Natural killer cell treated with Interleukin-12 subunit alpha and Interleukin-12 subunit beta and Interleukin-15 and Interleukin-18, amount 100 ng/mL, for 72 hours (primary cell): ENCODE measurements at regions not wholly inside any gene's neighbourhood (a gene's known extent, or its start where the extent isn't known, plus 50 kb on each side); places are given as distances from the start of the nearest gene placed in this dataset.
"Not testable (repeated sequence)": the region's sequence is repeated elsewhere in the genome, so short reads cannot be mapped to it uniquely, and the experiment has no call there.

Experiments
- ATAC-seq, 2 donors: fragments of 150-1000 bp; cut with Tn5 transposase in 1 of 2; sonication (Bioruptor Pico), chemical (Tn5 transposase) in 1 of 2; 2 replicates each; pipeline ENCODE4 v1.10.0; 2021
- DNase-seq: peaks from one replicate; pipeline ENCODE4 v3.0.0; 2022; ENCODE audit warnings: low spot score
- H3K27ac Mint-ChIP-seq, 2 donors: 1 replicate in 1 of 2; 2 replicates in 1 of 2; pipeline ENCODE4 v1.8.0; 2022; ENCODE audit warnings: mixed read lengths in 2 of 2, mild to moderate bottlenecking in 1 of 2, moderate library complexity in 1 of 2
- H3K27me3 Mint-ChIP-seq, 2 donors: 1 replicate in 1 of 2; 2 replicates in 1 of 2; pipeline ENCODE4 v1.8.0; 2022; ENCODE audit warnings: mixed read lengths in 2 of 2
- H3K36me3 Mint-ChIP-seq: one replicate; pipeline ENCODE4 v1.8.0; 2022; ENCODE audit warnings: mixed read lengths
- H3K4me1 Mint-ChIP-seq, 2 donors: 1 replicate in 1 of 2; 2 replicates in 1 of 2; pipeline ENCODE4 v1.8.0; 2022; ENCODE audit warnings: low read depth in 2 of 2, mixed read lengths in 2 of 2, mild to moderate bottlenecking in 1 of 2
- H3K4me3 Mint-ChIP-seq: one replicate; pipeline ENCODE4 v1.8.0; 2022; ENCODE audit warnings: mixed read lengths
- H3K9me3 Mint-ChIP-seq: 2 replicates; pipeline ENCODE4 v1.8.0; 2022; ENCODE audit warnings: mixed read lengths

GRCh38 chr6:81948196-81948595, 195.7 kb upstream of the TENT5A start:
- not testable (repeated sequence) for ATAC-seq, H3K4me1 Mint-ChIP-seq, H3K27me3 Mint-ChIP-seq, H3K4me3 Mint-ChIP-seq, DNase-seq, H3K36me3 Mint-ChIP-seq, H3K9me3 Mint-ChIP-seq, H3K27ac Mint-ChIP-seq

GRCh38 chr6:81944661-81945060, 192.2 kb upstream of the TENT5A start:
- no peaks in the 10 kb centered on the region for H3K27me3 Mint-ChIP-seq
- peaks cover 8% of the 10 kb centered on the region for H3K9me3 Mint-ChIP-seq
- no peak overlapping the region for H3K27ac Mint-ChIP-seq
- ATAC-seq = no peak
- no peak for DNase-seq
- no peaks in the 10 kb centered on the region for H3K4me1 Mint-ChIP-seq
- no peak overlapping the region for H3K4me3 Mint-ChIP-seq
- no peaks in the 10 kb centered on the region for H3K36me3 Mint-ChIP-seq

- H3K4me3 Mint-ChIP-seq, DNase-seq, ATAC-seq, H3K9me3 Mint-ChIP-seq, H3K4me1 Mint-ChIP-seq, H3K27me3 Mint-ChIP-seq, H3K27ac Mint-ChIP-seq, H3K36me3 Mint-ChIP-seq: not testable (repeated sequence)
Observed at GRCh38 chr6:81942842-81943241, 190.4 kb upstream of the TENT5A start.

DNA sequence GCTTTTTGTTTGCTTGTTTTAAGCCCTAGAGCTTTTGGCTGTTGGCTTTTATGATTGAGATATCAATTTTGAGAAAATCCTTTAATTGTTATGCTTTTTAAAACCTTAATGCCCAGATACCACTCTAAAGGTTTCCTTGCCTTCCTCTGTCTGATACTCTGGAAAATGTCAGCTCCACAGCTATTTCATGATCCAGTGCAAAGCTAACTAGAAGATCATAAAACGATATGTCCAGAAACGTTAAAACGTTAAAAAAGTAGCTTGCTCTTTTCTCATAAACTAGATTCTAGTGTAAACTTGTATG, 189.5 kb upstream of the TENT5A start:
- DNase-seq (no peak), ATAC-seq (no peak)
- Mint-ChIP-seq H3K9me3 (peaks cover 7% of the 10 kb centered on the region), H3K36me3 (no peaks in the 10 kb centered on the region), H3K4me1 (no peaks in the 10 kb centered on the region), H3K27me3 (no peaks in the 10 kb centered on the region), H3K4me3 (no peak overlapping the region), H3K27ac (no peak overlapping the region)

- ATAC-seq = no peak
- H3K36me3 Mint-ChIP-seq = no peaks in the 10 kb centered on the region
- no peak for DNase-seq
- H3K4me1 Mint-ChIP-seq = no peaks in the 10 kb centered on the region
- no peak overlapping the region for H3K27ac Mint-ChIP-seq
- peaks cover 9% of the 10 kb centered on the region for H3K9me3 Mint-ChIP-seq
- no peaks in the 10 kb centered on the region for H3K27me3 Mint-ChIP-seq
- H3K4me3 Mint-ChIP-seq = no peak overlapping the region
Observed at GRCh38 chr6:81940451-81940985, 188.0 kb upstream of the TENT5A start.

GRCh38 chr6:81939766-81940165, 187.3 kb upstream of the TENT5A start:
- Mint-ChIP-seq H3K4me3 (no peak overlapping the region), H3K4me1 (no peaks in the 10 kb centered on the region), H3K36me3 (no peaks in the 10 kb centered on the region), H3K27ac (no peak overlapping the region), H3K27me3 (no peaks in the 10 kb centered on the region), H3K9me3 (peaks cover 7% of the 10 kb centered on the region)
- no peak for ATAC-seq
- DNase-seq = no peak

- Mint-ChIP-seq H3K4me3 (no peak overlapping the region), H3K9me3 (peaks cover 7% of the 10 kb centered on the region), H3K36me3 (no peaks in the 10 kb centered on the region), H3K4me1 (no peaks in the 10 kb centered on the region), H3K27me3 (no peaks in the 10 kb centered on the region), H3K27ac (no peak overlapping the region)
- ATAC-seq (no peak), DNase-seq (no peak)
Observed at GRCh38 chr6:81938991-81939732, 186.7 kb upstream of the TENT5A start.

- no peaks in the 10 kb centered on the region for H3K27me3 Mint-ChIP-seq
- H3K4me1 Mint-ChIP-seq = no peaks in the 10 kb centered on the region
- peaks cover 7% of the 10 kb centered on the region for H3K9me3 Mint-ChIP-seq
- ATAC-seq (no peak), DNase-seq (no peak)
- H3K27ac Mint-ChIP-seq = no peak overlapping the region
- H3K4me3 Mint-ChIP-seq = no peak overlapping the region
- H3K36me3 Mint-ChIP-seq = no peaks in the 10 kb centered on the region
Observed at GRCh38 chr6:81938014-81938856, 185.8 kb upstream of the TENT5A start.

DNA sequence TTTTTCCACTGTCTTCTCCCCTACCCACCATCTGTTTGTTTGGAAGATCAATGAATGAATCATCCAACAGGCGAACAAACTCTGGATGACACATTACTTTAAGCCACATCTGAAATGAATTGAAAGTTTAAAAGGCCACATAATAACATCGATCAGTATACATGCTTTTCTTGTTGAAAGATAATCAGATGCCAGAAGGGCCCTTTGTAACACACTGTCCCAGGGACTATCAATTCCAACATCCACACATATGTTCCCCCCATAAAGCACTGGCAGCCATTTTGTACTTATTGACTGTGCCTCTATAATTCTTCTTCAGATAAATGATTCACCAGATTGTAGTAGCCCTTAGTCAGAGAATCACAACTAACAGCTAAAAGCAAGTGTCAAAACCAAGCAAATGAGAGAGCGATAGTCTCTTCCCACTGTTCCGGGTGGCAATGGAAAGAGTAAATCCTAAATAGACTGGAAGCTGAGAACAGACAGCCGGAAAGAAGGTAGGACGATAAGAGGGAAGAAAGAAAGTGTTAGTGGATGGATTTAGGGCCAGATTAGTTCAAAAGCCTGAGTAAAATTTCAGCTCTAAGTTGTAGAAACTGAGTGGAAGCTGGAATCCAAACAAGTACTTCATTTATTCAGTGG, 184.9 kb upstream of the TENT5A start:
- ATAC-seq = no peak
- Mint-ChIP-seq H3K36me3 (no peaks in the 10 kb centered on the region), H3K9me3 (peaks cover 13% of the 10 kb centered on the region), H3K27ac (no peak overlapping the region), H3K4me1 (no peaks in the 10 kb centered on the region), H3K4me3 (no peak overlapping the region), H3K27me3 (no peaks in the 10 kb centered on the region)
- no peak for DNase-seq

- H3K36me3 Mint-ChIP-seq = no peaks in the 10 kb centered on the region
- ATAC-seq (no peak), DNase-seq (no peak)
- H3K27me3 Mint-ChIP-seq = no peaks in the 10 kb centered on the region
- H3K4me1 Mint-ChIP-seq = no peaks in the 10 kb centered on the region
- no peak overlapping the region for H3K27ac Mint-ChIP-seq
- peaks cover 11% of the 10 kb centered on the region for H3K9me3 Mint-ChIP-seq
- H3K4me3 Mint-ChIP-seq = no peak overlapping the region
Observed at GRCh38 chr6:81934936-81935335, 182.5 kb upstream of the TENT5A start.

GRCh38 chr6:81933608-81934051, 181.1 kb upstream of the TENT5A start:
- DNase-seq (no peak), ATAC-seq (peak in 1 of 2 donors; percentile 6)
- Mint-ChIP-seq H3K4me3 (no peak overlapping the region), H3K27ac (no peak overlapping the region), H3K36me3 (no peaks in the 10 kb centered on the region), H3K9me3 (peaks cover 11% of the 10 kb centered on the region), H3K27me3 (no peaks in the 10 kb centered on the region), H3K4me1 (no peaks in the 10 kb centered on the region)

GRCh38 chr6:81933089-81933488, 180.6 kb upstream of the TENT5A start:
- no peak for DNase-seq
- ATAC-seq = no peak
- Mint-ChIP-seq H3K4me1 (no peaks in the 10 kb centered on the region), H3K4me3 (no peak overlapping the region), H3K27me3 (no peaks in the 10 kb centered on the region), H3K27ac (no peak overlapping the region), H3K9me3 (peaks cover 11% of the 10 kb centered on the region), H3K36me3 (no peaks in the 10 kb centered on the region)

DNA sequence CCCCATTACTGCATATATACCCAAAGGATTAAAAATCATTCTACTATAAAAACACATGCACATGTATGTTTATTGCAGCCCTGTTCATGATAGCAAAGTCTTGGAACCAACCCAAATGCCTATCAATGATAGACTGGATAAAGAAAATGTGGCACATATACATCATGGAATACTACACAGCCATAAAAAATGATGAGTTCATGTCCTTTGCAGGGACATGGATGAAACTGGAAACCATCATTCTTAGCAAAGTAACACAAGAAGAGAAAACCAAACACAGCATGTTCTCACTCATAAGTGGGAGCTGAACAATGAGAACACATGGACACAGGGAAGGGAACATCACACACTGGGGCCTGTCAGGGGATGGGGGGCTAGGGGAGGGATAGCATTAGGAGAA, 180.0 kb upstream of the TENT5A start:
- H3K27me3 Mint-ChIP-seq = not testable (repeated sequence)

DNA sequence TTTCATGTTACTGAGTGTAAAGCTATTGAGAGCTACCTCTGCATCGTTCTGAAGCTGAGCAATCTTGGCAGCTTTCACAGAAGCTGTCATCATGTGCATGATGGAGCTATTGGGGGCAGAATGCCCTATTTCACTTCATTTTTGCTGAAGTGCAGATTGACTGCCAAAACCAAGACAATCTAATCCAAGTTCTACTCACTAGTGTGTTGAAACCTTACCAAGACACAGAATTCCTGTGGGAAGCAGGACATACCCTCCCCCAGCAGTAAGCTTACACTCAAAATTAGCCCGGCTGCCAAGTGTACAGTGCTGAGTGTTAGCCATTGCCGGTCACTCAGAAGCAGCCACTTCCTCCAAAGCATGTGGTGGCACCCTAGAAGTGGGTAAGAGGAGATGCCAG, 177.3 kb upstream of the TENT5A start:
- DNase-seq = no peak
- Mint-ChIP-seq H3K27ac (no peak overlapping the region), H3K27me3 (no peaks in the 10 kb centered on the region), H3K9me3 (peaks cover 7% of the 10 kb centered on the region), H3K4me1 (no peaks in the 10 kb centered on the region), H3K4me3 (no peak overlapping the region), H3K36me3 (no peaks in the 10 kb centered on the region)
- ATAC-seq = no peak

More for the DNA sequence above, 180.0 kb upstream of the TENT5A start:
- H3K9me3 Mint-ChIP-seq = peaks cover 11% of the 10 kb centered on the region
- H3K36me3 Mint-ChIP-seq, H3K27ac Mint-ChIP-seq, H3K4me1 Mint-ChIP-seq, H3K4me3 Mint-ChIP-seq, ATAC-seq, DNase-seq: not testable (repeated sequence)
